Muscle of back (tissue), 3 donors: ENCODE measurements at regions not wholly inside any gene's neighbourhood (a gene's known extent, or its start where the extent isn't known, plus 50 kb on each side); places are given as distances from the start of the nearest gene placed in this dataset.
"Not testable (repeated sequence)": the region's sequence is repeated elsewhere in the genome, so short reads cannot be mapped to it uniquely, and the experiment has no call there.

Experiments
- DNase-seq, 3 donors: peaks; one replicate each; pipeline versions ENCODE4 v3.0.0 to v3.0.0-alpha.2; 2013

- DNase-seq: no peak
Measured at GRCh38 chr16:17983847-17984639, 352.5 kb downstream of the NPIPA8 start.

GRCh38 chr16:17983114-17983513 is 353.4 kb downstream of the NPIPA8 start:
- no peak for DNase-seq

- no peak for DNase-seq
Measured at GRCh38 chr16:17977260-17977659, 359.3 kb downstream of the NPIPA8 start.

GRCh38 chr16:17972460-17972943 is 364.0 kb downstream of the NPIPA8 start:
- peak in 1 of 3 donors; percentile 59 for DNase-seq

GRCh38 chr16:17970816-17971331 is 365.7 kb downstream of the NPIPA8 start:
- DNase-seq: peak in 1 of 3 donors; percentile 5

GRCh38 chr16:17970157-17970765 is 366.3 kb downstream of the NPIPA8 start:
- no peak for DNase-seq

GRCh38 chr16:17965133-17965900 is 371.2 kb downstream of the NPIPA8 start:
- no peak for DNase-seq

- no peak for DNase-seq
Measured at GRCh38 chr16:17964196-17964595, 372.3 kb downstream of the NPIPA8 start.

GRCh38 chr16:17963185-17963836 is 373.2 kb downstream of the NPIPA8 start:
- DNase-seq: no peak

- no peak for DNase-seq
Measured at GRCh38 chr16:17962726-17963125, 373.8 kb downstream of the NPIPA8 start.

- DNase-seq: not testable (repeated sequence)
Measured at GRCh38 chr16:17961822-17962221, 374.7 kb downstream of the NPIPA8 start.

GRCh38 chr16:17951378-17951777 is 385.2 kb downstream of the NPIPA8 start:
- DNase-seq: no peak

- no peak for DNase-seq
Measured at GRCh38 chr16:17949982-17950250, 386.6 kb downstream of the NPIPA8 start.

- no peak for DNase-seq
Measured at GRCh38 chr16:17949141-17949981, 387.2 kb downstream of the NPIPA8 start.

GRCh38 chr16:17947637-17948036 is 388.9 kb downstream of the NPIPA8 start:
- no peak for DNase-seq

GRCh38 chr16:17947165-17947564 is 389.4 kb downstream of the NPIPA8 start:
- DNase-seq: no peak

GRCh38 chr16:17945080-17945601 is 391.4 kb downstream of the NPIPA8 start:
- DNase-seq: peak in 1 of 3 donors; percentile 2

GRCh38 chr16:17944345-17944744 is 392.2 kb downstream of the NPIPA8 start:
- no peak for DNase-seq

- no peak for DNase-seq
Measured at GRCh38 chr16:17942067-17942466, 394.5 kb downstream of the NPIPA8 start.

- no peak for DNase-seq
Measured at GRCh38 chr16:17940584-17941364, 395.8 kb downstream of the NPIPA8 start.
